ENCODE measurements at regions not wholly inside any gene's neighbourhood (a gene's known extent, or its start where the extent isn't known, plus 50 kb on each side); places are given as distances from the start of the nearest gene placed in this dataset.

DNA sequence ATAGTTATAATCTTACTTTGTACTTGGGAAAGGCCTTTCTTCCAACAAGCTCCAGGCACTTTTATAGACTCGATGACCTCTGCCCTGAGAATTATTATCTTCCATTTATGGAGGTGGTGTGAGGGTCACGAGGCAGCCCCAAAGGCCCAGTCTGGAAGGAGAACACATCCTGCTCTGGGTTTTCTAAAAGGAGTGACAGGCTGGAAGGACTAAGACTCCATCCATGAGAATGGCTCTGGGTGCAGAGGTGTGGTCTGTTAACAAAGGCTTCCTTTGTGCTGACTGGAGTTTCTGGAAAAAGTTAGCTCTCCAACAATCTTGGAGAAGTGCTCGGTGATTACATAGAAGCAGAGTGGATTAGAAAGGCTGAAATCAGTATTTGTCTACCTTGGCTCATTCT is 74.7 kb upstream of the SESN3 start:
- Mint-ChIP-seq H3K36me3 (ENCODE audit: low read depth) (no peaks in the 10 kb centered on the region), H3K27me3 (no peaks in the 10 kb centered on the region), H3K4me3 (no peak overlapping the region), H3K4me1 (no peaks in the 10 kb centered on the region), H3K27ac (no peak overlapping the region), H3K9me3 (no peaks in the 10 kb centered on the region)
- ATAC-seq (replicated peaks): no peak

GRCh38 chr11:95304777-95305176 is 73.8 kb upstream of the SESN3 start:
- peak; percentile 23 for ATAC-seq (replicated peaks)

GRCh38 chr11:95302211-95302610 is 71.2 kb upstream of the SESN3 start:
- H3K27ac Mint-ChIP-seq: no peak overlapping the region
- no peaks in the 10 kb centered on the region for H3K36me3 Mint-ChIP-seq (ENCODE audit: low read depth)
- H3K27me3 Mint-ChIP-seq: no peaks in the 10 kb centered on the region
- no peaks in the 10 kb centered on the region for H3K9me3 Mint-ChIP-seq
- no peak for ATAC-seq (replicated peaks)
- H3K4me1 Mint-ChIP-seq: peaks cover 6% of the 10 kb centered on the region
- H3K4me3 Mint-ChIP-seq: no peak overlapping the region

More at GRCh38 chr11:95304777-95305176, 73.8 kb upstream of the SESN3 start:
- Mint-ChIP-seq H3K4me3 (no peak overlapping the region), H3K36me3 (ENCODE audit: low read depth) (no peaks in the 10 kb centered on the region), H3K4me1 (no peaks in the 10 kb centered on the region), H3K27me3 (no peaks in the 10 kb centered on the region), H3K27ac (no peak overlapping the region), H3K9me3 (no peaks in the 10 kb centered on the region)

DNA sequence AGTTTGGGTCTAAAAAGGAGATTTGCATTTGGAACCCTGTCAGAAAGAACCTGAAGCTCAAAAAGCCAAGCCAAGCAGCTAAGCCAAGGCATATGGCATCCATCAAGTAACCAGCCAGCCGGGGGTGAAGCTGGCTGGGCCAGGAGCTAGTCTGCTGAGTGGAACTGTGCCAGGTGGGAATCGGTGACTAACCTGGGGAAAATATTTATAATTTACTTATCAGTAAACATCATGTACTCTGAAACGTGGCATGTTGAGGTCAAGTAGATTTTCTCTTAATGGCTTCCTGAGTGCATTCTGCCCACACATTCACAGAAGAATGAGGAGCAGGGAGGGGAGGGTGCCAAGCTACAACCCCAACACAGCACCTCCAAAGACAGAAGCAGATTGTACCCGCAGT is 70.5 kb upstream of the SESN3 start:
- H3K9me3 Mint-ChIP-seq: no peaks in the 10 kb centered on the region
- no peaks in the 10 kb centered on the region for H3K36me3 Mint-ChIP-seq (ENCODE audit: low read depth)
- no peak overlapping the region for H3K27ac Mint-ChIP-seq
- no peaks in the 10 kb centered on the region for H3K27me3 Mint-ChIP-seq
- no peak for ATAC-seq (replicated peaks)
- H3K4me3 Mint-ChIP-seq: no peak overlapping the region
- peaks cover 6% of the 10 kb centered on the region for H3K4me1 Mint-ChIP-seq

- Mint-ChIP-seq H3K4me3 (peak overlapping the region; percentile 26), H3K9me3 (no peaks in the 10 kb centered on the region), H3K36me3 (ENCODE audit: low read depth) (no peaks in the 10 kb centered on the region), H3K4me1 (peaks cover 6% of the 10 kb centered on the region), H3K27ac (no peak overlapping the region), H3K27me3 (no peaks in the 10 kb centered on the region)
- ATAC-seq (replicated peaks): peak; percentile 52
These were observed 68.2 kb upstream of the SESN3 start for GRCh38 chr11:95299078-95299679.

GRCh38 chr11:95297680-95298452 is 66.9 kb upstream of the SESN3 start:
- Mint-ChIP-seq H3K27ac (no peak overlapping the region), H3K4me3 (no peak overlapping the region), H3K36me3 (ENCODE audit: low read depth) (no peaks in the 10 kb centered on the region), H3K9me3 (no peaks in the 10 kb centered on the region), H3K27me3 (no peaks in the 10 kb centered on the region), H3K4me1 (peaks cover 6% of the 10 kb centered on the region)
- no peak for ATAC-seq (replicated peaks)

DNA sequence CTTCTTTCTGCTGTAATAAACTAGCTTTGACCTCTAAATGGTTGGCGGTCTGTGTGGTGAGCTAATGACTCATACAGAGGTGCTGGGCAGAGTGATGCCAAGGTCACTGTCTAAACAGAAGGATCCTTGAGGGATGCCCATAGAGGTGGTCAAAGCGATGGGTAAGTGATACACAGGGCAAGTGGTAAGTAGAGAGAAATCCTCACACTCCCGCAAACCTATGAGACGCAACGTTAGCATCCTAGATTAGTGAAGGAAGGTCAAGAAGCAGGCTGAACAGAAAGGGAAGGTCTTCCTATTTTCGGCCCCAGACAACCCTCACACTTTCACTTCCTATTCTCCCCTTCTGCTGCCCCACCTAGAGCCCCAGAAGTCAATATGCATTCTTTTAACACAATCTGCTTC is 65.6 kb upstream of the SESN3 start:
- no peaks in the 10 kb centered on the region for H3K36me3 Mint-ChIP-seq (ENCODE audit: low read depth)
- H3K9me3 Mint-ChIP-seq: no peaks in the 10 kb centered on the region
- H3K4me3 Mint-ChIP-seq: no peak overlapping the region
- no peak overlapping the region for H3K27ac Mint-ChIP-seq
- no peak for ATAC-seq (replicated peaks)
- peaks cover 6% of the 10 kb centered on the region for H3K4me1 Mint-ChIP-seq
- H3K27me3 Mint-ChIP-seq: no peaks in the 10 kb centered on the region

DNA sequence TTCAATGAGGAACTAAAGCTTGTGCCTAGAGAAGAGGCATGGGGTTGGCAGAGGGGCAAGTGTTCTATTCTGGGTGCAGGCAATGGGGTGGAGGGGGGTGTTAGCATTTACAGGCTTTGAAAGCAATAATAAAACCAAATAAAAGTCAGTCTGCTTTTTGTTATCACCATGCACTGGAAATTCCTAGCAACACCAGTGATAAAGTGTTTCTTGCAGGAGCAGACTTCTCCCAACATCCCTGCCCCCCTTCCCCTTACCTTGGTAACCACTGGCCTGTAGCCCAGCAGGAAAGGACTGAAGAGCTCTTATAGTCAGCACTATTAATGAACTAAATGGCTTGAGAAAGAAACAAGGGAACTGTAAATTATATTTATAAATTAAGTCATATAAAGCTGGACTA is 65.2 kb upstream of the SESN3 start:
- Mint-ChIP-seq H3K4me1 (peaks cover 6% of the 10 kb centered on the region), H3K27me3 (no peaks in the 10 kb centered on the region), H3K36me3 (ENCODE audit: low read depth) (no peaks in the 10 kb centered on the region), H3K9me3 (no peaks in the 10 kb centered on the region), H3K4me3 (no peak overlapping the region), H3K27ac (no peak overlapping the region)
- ATAC-seq (replicated peaks): no peak

DNA sequence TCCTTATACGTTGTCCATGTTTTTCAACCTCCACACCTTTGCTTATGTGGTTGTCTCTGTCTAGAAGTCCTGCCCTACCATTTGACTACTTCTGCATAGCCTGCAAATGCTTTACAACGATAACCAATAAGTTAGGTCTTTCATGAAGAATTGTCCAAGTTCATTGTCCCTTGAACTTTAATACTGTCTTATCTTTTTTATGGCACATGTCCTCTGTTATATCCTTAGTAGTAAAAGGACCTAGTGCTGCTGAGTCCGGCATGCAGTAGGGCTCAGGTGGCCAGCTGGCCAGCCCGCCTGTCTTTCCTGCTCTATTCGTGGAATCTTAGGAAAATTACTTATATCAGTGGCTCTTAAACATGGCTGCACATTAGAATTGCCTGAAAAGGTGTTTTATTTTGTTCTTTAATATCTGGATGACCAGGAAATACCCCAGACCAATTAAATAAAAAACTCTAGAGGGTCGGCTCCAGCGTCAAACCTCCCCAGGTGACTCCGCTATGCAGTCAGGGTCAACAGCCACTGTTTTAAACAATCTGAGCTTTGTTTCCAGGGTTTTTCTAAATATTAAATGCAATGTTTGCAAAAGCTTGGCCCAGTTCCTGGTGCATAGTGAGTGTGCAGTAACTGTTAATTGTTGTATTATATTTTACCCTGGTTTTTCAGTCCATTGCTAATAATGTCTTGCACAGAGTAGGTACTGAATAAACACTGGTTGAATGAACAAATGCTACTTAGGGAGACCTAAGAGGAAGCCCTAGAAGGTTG is 64.6 kb upstream of the SESN3 start:
- Mint-ChIP-seq H3K27me3 (no peaks in the 10 kb centered on the region), H3K4me1 (peaks cover 6% of the 10 kb centered on the region), H3K36me3 (ENCODE audit: low read depth) (no peaks in the 10 kb centered on the region), H3K9me3 (no peaks in the 10 kb centered on the region), H3K4me3 (no peak overlapping the region), H3K27ac (no peak overlapping the region)
- no peak for ATAC-seq (replicated peaks)

GRCh38 chr11:95294701-95295100 is 63.7 kb upstream of the SESN3 start:
- H3K9me3 Mint-ChIP-seq: no peaks in the 10 kb centered on the region
- no peak overlapping the region for H3K4me3 Mint-ChIP-seq
- H3K27ac Mint-ChIP-seq: no peak overlapping the region
- no peaks in the 10 kb centered on the region for H3K27me3 Mint-ChIP-seq
- H3K4me1 Mint-ChIP-seq: peaks cover 6% of the 10 kb centered on the region
- no peak for ATAC-seq (replicated peaks)
- no peaks in the 10 kb centered on the region for H3K36me3 Mint-ChIP-seq (ENCODE audit: low read depth)

DNA sequence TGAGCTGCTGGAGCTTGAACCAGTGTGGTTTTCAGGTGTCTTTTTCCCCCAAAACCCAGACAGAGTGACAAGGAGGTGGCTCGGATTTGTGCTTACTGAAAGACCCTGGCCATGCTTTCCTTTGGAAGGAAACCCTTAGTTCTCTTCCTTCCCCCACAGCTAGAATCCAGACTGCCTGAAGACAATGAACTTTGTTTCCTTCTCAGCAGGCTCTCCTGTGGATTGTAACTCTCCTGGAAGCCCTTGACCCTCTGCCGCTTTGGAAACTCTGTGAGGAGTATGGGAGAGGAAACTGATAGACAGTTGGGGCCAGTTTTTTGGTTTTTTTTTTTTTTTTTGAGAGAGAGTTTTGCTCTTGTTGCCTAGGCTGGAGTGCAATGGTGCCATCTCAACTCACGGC is 62.1 kb upstream of the SESN3 start:
- no peak for ATAC-seq (replicated peaks)
- Mint-ChIP-seq H3K9me3 (no peaks in the 10 kb centered on the region), H3K4me3 (no peak overlapping the region), H3K27me3 (no peaks in the 10 kb centered on the region), H3K27ac (no peak overlapping the region), H3K36me3 (ENCODE audit: low read depth) (no peaks in the 10 kb centered on the region), H3K4me1 (no peaks in the 10 kb centered on the region)

DNA sequence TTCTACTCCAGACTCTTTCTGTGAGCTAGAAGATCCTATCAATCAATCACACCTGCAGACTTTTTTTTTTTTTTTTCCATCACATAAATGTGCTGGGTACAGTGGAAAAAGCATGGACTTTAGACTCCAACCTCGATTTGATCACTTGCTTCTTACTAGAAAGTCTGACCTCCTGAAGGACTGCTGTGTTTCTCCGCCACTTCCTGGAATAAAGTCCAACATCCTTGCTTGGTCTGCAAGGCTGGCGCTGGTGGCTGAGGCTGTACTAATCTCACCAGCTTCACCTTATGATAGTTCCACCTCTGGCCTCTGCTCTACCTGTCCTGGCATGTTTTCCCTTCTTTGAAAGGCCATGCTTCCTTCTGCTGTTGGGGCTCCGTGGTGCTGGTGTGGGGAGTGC is 60.9 kb upstream of the SESN3 start:
- H3K27ac Mint-ChIP-seq: no peak overlapping the region
- H3K27me3 Mint-ChIP-seq: no peaks in the 10 kb centered on the region
- no peaks in the 10 kb centered on the region for H3K9me3 Mint-ChIP-seq
- ATAC-seq (replicated peaks): no peak
- H3K4me1 Mint-ChIP-seq: no peaks in the 10 kb centered on the region
- no peaks in the 10 kb centered on the region for H3K36me3 Mint-ChIP-seq (ENCODE audit: low read depth)
- no peak overlapping the region for H3K4me3 Mint-ChIP-seq

DNA sequence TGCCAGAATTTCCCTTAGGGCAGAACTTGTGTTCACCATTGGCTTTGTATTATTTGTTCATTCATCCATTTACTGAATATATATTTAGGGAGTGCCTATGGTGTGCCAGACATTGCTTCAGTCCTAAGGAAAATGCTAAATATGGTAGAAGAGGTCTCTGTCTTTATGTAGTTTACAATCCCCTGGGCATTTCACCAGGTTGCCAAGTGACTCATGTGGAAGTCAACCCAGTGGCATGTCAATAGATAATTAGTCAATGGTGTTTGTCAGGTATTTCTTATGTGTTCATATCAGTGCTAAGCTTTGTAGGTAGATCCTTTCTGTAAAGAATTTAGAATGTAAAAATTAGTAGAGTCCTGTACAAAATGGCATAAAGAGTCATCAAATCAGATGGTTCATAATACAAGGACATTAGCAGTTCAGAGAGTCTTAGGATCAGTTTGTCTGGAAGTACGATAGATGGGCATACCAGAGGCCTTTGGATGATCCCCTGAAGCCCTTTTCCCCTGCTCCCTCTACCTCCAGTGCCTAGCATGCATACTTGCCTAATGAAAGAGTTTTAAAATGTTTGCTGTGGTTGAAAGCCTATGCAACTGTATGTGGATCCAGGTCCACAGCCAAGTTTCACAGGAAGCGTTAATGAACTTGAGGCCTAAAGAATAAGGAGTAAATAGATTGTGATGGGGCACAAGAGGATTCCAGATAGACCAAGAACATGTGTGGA is 58.5 kb upstream of the SESN3 start:
- Mint-ChIP-seq H3K36me3 (ENCODE audit: low read depth) (no peaks in the 10 kb centered on the region), H3K27ac (no peak overlapping the region), H3K4me1 (no peaks in the 10 kb centered on the region), H3K27me3 (no peaks in the 10 kb centered on the region), H3K4me3 (no peak overlapping the region), H3K9me3 (no peaks in the 10 kb centered on the region)
- no peak for ATAC-seq (replicated peaks)
